ENCODE measurements at regions not wholly inside any gene's neighbourhood (a gene's known extent, or its start where the extent isn't known, plus 50 kb on each side); places are given as distances from the start of the nearest gene placed in this dataset.

GRCh38 chr6:122555561-122555960, 54.6 kb upstream of the PKIB start:
- Mint-ChIP-seq H3K27ac (ENCODE audit: unreplicated experiment) (no peak overlapping the region), H3K36me3 (ENCODE audit: low read depth) (peaks cover 11% of the 10 kb centered on the region), H3K4me3 (ENCODE audit: unreplicated experiment) (no peak overlapping the region), H3K4me1 (ENCODE audit: low read depth) (no peaks in the 10 kb centered on the region), H3K27me3 (ENCODE audit: low read depth) (no peaks in the 10 kb centered on the region), H3K9me3 (ENCODE audit: low read depth) (peaks cover 9% of the 10 kb centered on the region)
- no peak for TF ChIP-seq CTCF (IDR thresholded peaks at IDR 0.05)
- DNase-seq (ENCODE audit: low spot score), result no peak

GRCh38 chr6:122558080-122558479, 52.1 kb upstream of the PKIB start:
- Mint-ChIP-seq H3K27ac (ENCODE audit: unreplicated experiment) (no peak overlapping the region), H3K9me3 (ENCODE audit: low read depth) (peaks cover 32% of the 10 kb centered on the region), H3K36me3 (ENCODE audit: low read depth) (peaks cover 19% of the 10 kb centered on the region), H3K4me1 (ENCODE audit: low read depth) (no peaks in the 10 kb centered on the region), H3K4me3 (ENCODE audit: unreplicated experiment) (no peak overlapping the region), H3K27me3 (ENCODE audit: low read depth) (no peaks in the 10 kb centered on the region)
- no peak for DNase-seq (ENCODE audit: low spot score)
- TF ChIP-seq CTCF (IDR thresholded peaks at IDR 0.05), result no peak

Data from chondrocyte (in vitro differentiated cells).